ENCODE measurements at regions not wholly inside any gene's neighbourhood (a gene's known extent, or its start where the extent isn't known, plus 50 kb on each side); places are given as distances from the start of the nearest gene placed in this dataset.

DNA sequence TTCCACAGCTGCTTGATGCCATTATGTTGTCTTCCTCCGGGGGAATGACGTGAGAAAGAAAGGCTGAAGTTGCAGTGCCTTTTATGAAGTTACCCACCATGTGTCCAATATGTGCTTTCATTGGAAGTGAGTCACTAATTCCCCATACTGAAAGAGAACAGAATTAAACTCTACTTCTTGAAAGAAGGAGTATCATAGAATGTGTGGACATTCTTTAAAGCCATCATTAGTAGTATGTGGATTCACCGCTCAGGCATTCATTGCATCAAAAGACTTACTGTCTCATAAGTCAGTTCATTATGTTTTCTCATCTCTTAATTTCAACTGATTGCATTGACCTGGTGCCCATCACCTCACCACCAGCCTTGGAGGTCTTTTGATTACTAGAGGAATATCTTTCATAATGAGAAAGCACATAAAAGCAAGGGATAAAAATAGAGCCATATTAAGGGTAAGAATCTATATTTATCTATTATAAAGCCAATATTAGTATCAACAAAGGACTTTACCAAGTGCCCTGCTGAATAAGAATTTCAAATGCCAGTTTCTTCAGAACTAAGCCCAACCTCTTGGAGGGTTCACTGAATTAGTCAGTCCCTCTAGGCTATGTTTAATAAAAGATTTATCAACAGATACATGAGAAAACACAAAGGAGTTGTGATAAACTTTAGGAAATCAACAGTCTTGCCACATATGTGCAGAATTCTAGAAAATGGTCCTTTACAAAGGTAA, 516.1 kb downstream of the NTRK2 start:
- TF ChIP-seq, protein P1, sequence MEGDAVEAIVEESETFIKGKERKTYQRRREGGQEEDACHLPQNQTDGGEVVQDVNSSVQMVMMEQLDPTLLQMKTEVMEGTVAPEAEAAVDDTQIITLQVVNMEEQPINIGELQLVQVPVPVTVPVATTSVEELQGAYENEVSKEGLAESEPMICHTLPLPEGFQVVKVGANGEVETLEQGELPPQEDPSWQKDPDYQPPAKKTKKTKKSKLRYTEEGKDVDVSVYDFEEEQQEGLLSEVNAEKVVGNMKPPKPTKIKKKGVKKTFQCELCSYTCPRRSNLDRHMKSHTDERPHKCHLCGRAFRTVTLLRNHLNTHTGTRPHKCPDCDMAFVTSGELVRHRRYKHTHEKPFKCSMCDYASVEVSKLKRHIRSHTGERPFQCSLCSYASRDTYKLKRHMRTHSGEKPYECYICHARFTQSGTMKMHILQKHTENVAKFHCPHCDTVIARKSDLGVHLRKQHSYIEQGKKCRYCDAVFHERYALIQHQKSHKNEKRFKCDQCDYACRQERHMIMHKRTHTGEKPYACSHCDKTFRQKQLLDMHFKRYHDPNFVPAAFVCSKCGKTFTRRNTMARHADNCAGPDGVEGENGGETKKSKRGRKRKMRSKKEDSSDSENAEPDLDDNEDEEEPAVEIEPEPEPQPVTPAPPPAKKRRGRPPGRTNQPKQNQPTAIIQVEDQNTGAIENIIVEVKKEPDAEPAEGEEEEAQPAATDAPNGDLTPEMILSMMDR (IDR thresholded peaks at IDR 0.05; ENCODE audit: borderline replicate concordance, extremely low read depth, low read length, poor library complexity, severe bottlenecking) = no peak
- no peak for TF ChIP-seq EZH2 (IDR thresholded peaks at IDR 0.05; ENCODE audit: borderline replicate concordance, low read depth, low read length, severe bottlenecking)

Data from DND-41 (cell line).